HG02981 (cell line): ENCODE measurements at regions not wholly inside any gene's neighbourhood (a gene's known extent, or its start where the extent isn't known, plus 50 kb on each side); places are given as distances from the start of the nearest gene placed in this dataset.

Experiments used
- ATAC-seq: cut with Tn5 transposase; IDR thresholded peaks from one replicate; pipeline ENCODE4 v1.9.1; 2021; ENCODE audit warnings: mild to moderate bottlenecking, moderate library complexity; ENCODE audit not compliant: unreplicated experiment

GRCh38 chr7:31175672-31176071, 123.6 kb downstream of the ADCYAP1R1 start:
- ATAC-seq = no peak

DNA sequence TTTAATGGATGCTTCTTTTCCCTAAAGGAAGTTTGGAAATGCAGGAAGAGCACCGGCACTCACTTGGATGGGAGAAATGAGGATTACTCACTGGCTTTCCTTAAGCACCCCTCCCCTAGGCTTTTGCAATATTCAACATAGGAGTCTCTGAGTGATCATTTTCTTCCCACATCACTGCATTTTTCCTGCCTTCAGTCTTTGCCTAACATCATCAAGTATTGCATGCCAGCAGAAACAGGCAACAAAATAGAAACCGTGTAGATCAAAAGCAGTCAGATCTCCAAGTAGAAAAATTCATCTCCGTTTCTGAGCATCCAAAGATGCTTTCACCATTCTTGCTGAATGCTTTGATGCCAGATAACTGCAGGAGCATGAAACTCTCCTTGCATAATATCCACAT, 119.9 kb downstream of the ADCYAP1R1 start:
- ATAC-seq = no peak

DNA sequence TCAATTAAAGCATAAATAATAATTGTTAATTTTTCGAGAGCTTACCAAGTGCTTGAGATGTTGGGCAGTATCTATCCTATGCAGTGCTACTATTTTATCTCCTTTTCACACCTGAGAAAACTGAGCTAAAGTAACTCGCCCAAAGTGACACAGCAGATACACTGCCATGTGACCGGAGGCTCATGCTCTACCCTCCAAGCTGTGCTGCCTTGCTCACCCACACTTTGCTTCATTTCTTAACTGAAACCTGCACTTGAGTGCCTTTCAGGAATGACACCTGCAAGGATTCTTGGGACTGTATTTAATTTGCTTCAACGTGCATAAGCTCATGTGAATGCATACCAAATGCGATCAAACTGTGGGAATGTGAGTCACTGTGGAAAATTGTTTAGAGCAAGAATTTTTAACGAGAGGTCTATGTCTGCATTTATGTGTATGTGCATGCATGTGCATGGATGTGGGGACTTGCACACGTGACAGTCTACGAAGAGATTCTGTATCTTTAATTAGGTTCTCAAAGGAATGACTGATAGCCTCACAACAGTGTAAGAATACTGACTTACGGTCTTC, 119.2 kb downstream of the ADCYAP1R1 start:
- ATAC-seq = no peak
